HL-60 (cell line): ENCODE measurements at regions not wholly inside any gene's neighbourhood (a gene's known extent, or its start where the extent isn't known, plus 50 kb on each side); places are given as distances from the start of the nearest gene placed in this dataset.

Experiments
- DNase-seq, 2 experiments: peaks; one replicate each; pipeline ENCODE4 v3.0.0-alpha.2; 2010 to 2020; ENCODE audit warnings: low read depth in 1 of 2, low spot score in 1 of 2
- H3K27ac ChIP-seq: fragments of 250-450 bp; sonication (Bioruptor Pico); replicated peaks from 2 replicates; pipeline ENCODE4 v1.5.1; 2020; ENCODE audit warnings: mild to moderate bottlenecking, moderate library complexity
- H3K27me3 ChIP-seq: fragments of 250-450 bp; sonication (Bioruptor Pico); 2 replicates; pipeline ENCODE4 v1.5.1; 2021; ENCODE audit warnings: mild to moderate bottlenecking, moderate library complexity; ENCODE audit not compliant: insufficient read depth, poor library complexity, severe bottlenecking
- H3K4me3 ChIP-seq: replicated peaks from 2 replicates; pipeline ENCODE4 v1.5.1; 2011; ENCODE audit warnings: mild to moderate bottlenecking, control low read depth, low read length; ENCODE audit not compliant: insufficient read depth
- GABPA ChIP-seq: IDR thresholded peaks from 2 replicates; pipeline ENCODE4 v1.6.1; 2012; ENCODE audit warnings: low read depth
- POLR2AphosphoS5 ChIP-seq: IDR thresholded peaks from 2 replicates; pipeline ENCODE4 v1.6.1; 2012; ENCODE audit warnings: low read depth
- SPI1 ChIP-seq: IDR thresholded peaks from 2 replicates; pipeline ENCODE4 v1.6.1; 2012; ENCODE audit warnings: low read depth, mild to moderate bottlenecking, borderline replicate concordance
- TF ChIP-seq, protein P1 (sequence below): IDR thresholded peaks from 2 replicates; pipeline ENCODE4 v1.6.1; 2012; ENCODE audit warnings: low read depth; ENCODE audit not compliant: insufficient replicate concordance
- TF ChIP-seq, protein P2 (sequence below): IDR thresholded peaks from one replicate; pipeline ENCODE4 v1.5.1; 2011; ENCODE audit warnings: low read length, control low read depth, inconsistent platforms; ENCODE audit not compliant: insufficient read depth

DNA sequence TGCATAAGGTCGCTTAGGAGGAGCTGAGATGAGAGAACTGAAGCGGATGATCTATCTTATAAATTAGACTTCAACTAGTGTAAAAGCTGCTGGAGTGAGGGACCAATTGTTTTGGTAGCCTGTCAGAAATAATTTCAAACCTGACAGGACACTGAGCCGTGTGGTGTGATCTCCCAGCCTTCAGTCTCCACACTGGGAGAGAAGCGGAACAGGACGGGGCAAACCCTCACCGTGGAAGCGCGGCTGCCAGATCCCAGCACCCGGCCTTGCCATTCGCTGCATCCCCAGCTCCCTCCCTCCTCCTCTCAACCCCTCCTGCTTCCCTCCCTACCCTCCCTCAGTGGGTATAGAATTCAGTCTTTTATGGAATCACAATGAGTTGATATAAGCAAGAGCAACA, 900.1 kb upstream of the SLC35B3 start:
- Histone ChIP-seq H3K27me3 (no peaks in the 10 kb centered on the region), H3K4me3 (no peak overlapping the region), H3K27ac (no peak overlapping the region)
- no peak for DNase-seq
- TF ChIP-seq POLR2AphosphoS5, result no peak
- TF ChIP-seq SPI1, result no peak
- TF ChIP-seq, protein P1, sequence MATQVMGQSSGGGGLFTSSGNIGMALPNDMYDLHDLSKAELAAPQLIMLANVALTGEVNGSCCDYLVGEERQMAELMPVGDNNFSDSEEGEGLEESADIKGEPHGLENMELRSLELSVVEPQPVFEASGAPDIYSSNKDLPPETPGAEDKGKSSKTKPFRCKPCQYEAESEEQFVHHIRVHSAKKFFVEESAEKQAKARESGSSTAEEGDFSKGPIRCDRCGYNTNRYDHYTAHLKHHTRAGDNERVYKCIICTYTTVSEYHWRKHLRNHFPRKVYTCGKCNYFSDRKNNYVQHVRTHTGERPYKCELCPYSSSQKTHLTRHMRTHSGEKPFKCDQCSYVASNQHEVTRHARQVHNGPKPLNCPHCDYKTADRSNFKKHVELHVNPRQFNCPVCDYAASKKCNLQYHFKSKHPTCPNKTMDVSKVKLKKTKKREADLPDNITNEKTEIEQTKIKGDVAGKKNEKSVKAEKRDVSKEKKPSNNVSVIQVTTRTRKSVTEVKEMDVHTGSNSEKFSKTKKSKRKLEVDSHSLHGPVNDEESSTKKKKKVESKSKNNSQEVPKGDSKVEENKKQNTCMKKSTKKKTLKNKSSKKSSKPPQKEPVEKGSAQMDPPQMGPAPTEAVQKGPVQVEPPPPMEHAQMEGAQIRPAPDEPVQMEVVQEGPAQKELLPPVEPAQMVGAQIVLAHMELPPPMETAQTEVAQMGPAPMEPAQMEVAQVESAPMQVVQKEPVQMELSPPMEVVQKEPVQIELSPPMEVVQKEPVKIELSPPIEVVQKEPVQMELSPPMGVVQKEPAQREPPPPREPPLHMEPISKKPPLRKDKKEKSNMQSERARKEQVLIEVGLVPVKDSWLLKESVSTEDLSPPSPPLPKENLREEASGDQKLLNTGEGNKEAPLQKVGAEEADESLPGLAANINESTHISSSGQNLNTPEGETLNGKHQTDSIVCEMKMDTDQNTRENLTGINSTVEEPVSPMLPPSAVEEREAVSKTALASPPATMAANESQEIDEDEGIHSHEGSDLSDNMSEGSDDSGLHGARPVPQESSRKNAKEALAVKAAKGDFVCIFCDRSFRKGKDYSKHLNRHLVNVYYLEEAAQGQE, result no peak
- TF ChIP-seq, protein P2, sequence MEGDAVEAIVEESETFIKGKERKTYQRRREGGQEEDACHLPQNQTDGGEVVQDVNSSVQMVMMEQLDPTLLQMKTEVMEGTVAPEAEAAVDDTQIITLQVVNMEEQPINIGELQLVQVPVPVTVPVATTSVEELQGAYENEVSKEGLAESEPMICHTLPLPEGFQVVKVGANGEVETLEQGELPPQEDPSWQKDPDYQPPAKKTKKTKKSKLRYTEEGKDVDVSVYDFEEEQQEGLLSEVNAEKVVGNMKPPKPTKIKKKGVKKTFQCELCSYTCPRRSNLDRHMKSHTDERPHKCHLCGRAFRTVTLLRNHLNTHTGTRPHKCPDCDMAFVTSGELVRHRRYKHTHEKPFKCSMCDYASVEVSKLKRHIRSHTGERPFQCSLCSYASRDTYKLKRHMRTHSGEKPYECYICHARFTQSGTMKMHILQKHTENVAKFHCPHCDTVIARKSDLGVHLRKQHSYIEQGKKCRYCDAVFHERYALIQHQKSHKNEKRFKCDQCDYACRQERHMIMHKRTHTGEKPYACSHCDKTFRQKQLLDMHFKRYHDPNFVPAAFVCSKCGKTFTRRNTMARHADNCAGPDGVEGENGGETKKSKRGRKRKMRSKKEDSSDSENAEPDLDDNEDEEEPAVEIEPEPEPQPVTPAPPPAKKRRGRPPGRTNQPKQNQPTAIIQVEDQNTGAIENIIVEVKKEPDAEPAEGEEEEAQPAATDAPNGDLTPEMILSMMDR, result no peak
- TF ChIP-seq GABPA, result no peak

DNA sequence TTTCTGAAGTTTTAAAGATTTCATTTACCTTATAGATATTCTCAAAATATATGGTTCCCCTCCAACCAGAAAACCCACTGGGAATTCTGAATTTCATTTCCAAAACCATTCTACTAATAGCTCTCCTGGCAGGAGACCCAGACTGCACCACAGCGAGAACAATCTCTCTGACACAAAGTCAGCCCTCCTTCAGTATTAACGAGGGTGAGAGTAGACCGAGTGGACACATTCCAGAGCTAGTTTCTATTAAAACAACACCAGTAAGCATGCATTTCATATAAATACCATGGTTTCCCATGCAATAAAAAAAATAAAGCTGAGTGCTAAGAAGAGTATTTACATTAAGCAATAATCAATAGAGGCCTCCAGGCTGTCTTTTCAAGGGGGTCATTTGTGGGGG, 899.6 kb upstream of the SLC35B3 start:
- H3K4me3 ChIP-seq, result no peak overlapping the region
- H3K27ac ChIP-seq, result no peak overlapping the region
- no peak for DNase-seq
- TF ChIP-seq, protein P1, result no peak
- no peak for TF ChIP-seq POLR2AphosphoS5
- TF ChIP-seq, protein P2, result no peak
- TF ChIP-seq SPI1, result no peak
- no peak for TF ChIP-seq GABPA
- H3K27me3 ChIP-seq, result no peaks in the 10 kb centered on the region

DNA sequence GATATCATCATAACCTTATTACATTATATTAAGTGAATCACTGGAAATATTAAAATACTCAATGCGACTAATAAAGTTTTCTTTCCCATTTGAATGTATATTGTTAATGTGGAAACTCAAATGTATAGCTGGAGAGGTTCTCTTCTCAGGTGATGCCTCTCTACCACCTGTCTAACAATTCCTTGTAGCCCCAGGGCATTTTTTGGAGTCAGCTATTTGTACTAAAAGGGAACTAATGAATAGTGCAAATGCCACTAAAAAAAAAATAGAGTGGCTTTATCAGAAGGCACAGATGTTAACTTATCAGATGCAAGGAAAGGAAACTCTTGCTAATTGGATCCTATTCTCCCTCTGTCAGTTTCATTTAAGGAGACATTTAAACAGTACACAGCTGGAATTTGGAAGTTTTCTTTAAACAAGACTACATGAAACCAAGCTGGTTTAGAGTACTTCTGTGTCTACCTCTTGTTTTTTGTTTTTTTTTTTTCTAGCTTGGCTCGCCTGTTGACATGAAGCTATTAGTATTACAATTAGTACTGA, 897.0 kb upstream of the SLC35B3 start:
- Histone ChIP-seq H3K27me3 (no peaks in the 10 kb centered on the region), H3K4me3 (no peak overlapping the region), H3K27ac (no peak overlapping the region)
- TF ChIP-seq, protein P2, result no peak
- TF ChIP-seq, protein P1, result no peak
- TF ChIP-seq GABPA (no peak), SPI1 (no peak), POLR2AphosphoS5 (no peak)
- no peak for DNase-seq
